ENCODE measurements at regions not wholly inside any gene's neighbourhood (a gene's known extent, or its start where the extent isn't known, plus 50 kb on each side); places are given as distances from the start of the nearest gene placed in this dataset.

- TF ChIP-seq GMEB1 (CRISPR knock-in tag; IDR thresholded peaks at IDR 0.05), result no peak
- TF ChIP-seq ZNF395 (CRISPR knock-in tag; IDR thresholded peaks at IDR 0.05), result no peak
- TF ChIP-seq CC2D1A (IDR thresholded peaks at IDR 0.05), result 0 out of 2 replicates have a peak, but pooled peaks have one; percentile 32
- peak; percentile 42; the same call in 1 of the 2 replicates for TF ChIP-seq HDAC2 (IDR thresholded peaks at IDR 0.05)
- TF ChIP-seq ZNF512 (tag; IDR thresholded peaks at IDR 0.05), result 0 out of 2 replicates have a peak, but pooled peaks have one; percentile 47
- TF ChIP-seq XRCC5 (IDR thresholded peaks at IDR 0.05; ENCODE audit: low read depth, low read length), result no peak
- TF ChIP-seq RCOR1 (IDR thresholded peaks at IDR 0.05; ENCODE audit: borderline replicate concordance in 1 of 2, low read depth in 2 of 2, low read length in 2 of 2), result no peak
- TF ChIP-seq BCOR (IDR thresholded peaks at IDR 0.05), result peak; percentile 83
- no peak for TF ChIP-seq ZNF583 (CRISPR knock-in tag; IDR thresholded peaks at IDR 0.05)
- no peak for TF ChIP-seq ARID4B (CRISPR knock-in tag; IDR thresholded peaks at IDR 0.05)
- no peak for TF ChIP-seq NR2F6 (CRISPR knock-in tag; IDR thresholded peaks at IDR 0.05)
- TF ChIP-seq EP300 (IDR thresholded peaks at IDR 0.05; ENCODE audit: low read length), result no peak
- no peak for TF ChIP-seq ELF4 (CRISPR knock-in tag; IDR thresholded peaks at IDR 0.05)
- TF ChIP-seq OTX1 (CRISPR knock-in tag; IDR thresholded peaks at IDR 0.05), result no peak
- TF ChIP-seq ZNF277 (CRISPR knock-in tag; IDR thresholded peaks at IDR 0.05; ENCODE audit: borderline replicate concordance), result no peak
- peak; percentile 89 for TF ChIP-seq ZNF121 (CRISPR knock-in tag; conservative IDR thresholded peaks at IDR 0.05)
These were observed 53.8 kb upstream of the MAP4 start (continued) for GRCh38 chr3:48070030-48070429.
